Inflammatory macrophage treated with lipopolysaccharide for 4 hours (primary cell): ENCODE measurements at regions not wholly inside any gene's neighbourhood (a gene's known extent, or its start where the extent isn't known, plus 50 kb on each side); places are given as distances from the start of the nearest gene placed in this dataset.
"Not testable (repeated sequence)": the region's sequence is repeated elsewhere in the genome, so short reads cannot be mapped to it uniquely, and the experiment has no call there.

ENCODE experiments used
- DNase-seq: peaks from one replicate; pipeline ENCODE4 v3.0.0-alpha.2; 2020

DNA sequence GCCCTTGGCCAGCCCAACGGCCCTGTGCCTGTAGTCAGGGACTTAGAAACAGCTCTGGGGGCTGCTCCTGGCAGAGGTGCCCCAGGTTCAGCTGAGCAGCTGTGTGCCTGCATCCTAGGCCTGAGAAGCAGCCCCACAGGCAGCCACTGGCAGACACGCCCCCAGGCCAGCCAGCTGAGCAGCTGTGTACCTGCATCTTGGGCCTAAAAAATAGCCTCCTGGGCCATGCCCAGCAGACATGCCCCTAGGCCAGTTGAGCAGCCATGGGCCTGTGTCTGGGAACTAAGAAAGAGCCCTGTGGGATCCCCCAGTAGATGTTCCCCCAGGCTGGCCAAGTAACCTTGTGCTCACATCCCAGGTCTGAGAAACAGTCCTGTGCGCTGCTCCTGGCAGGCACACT lies 64.0 kb downstream of the TBR1 start:
- DNase-seq = no peak

DNA sequence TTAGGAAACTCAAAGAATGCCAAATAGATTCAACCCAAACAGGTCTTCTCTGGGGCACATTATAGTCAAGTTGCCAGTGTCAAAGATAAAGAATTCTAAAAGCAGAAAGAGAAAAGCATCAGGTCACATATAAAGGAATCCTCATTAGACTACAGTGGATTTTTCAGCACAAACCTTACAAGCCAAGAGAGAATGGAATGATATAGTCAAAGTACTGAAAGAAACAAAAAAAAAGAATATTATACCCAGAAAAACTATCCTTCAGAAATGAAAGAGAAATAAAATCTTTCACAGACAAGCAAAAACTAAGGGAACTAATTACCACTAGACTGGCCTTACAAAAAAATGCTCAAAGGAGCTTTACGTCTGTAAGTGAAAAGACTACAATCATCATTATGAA lies 65.5 kb downstream of the TBR1 start:
- no peak for DNase-seq

DNA sequence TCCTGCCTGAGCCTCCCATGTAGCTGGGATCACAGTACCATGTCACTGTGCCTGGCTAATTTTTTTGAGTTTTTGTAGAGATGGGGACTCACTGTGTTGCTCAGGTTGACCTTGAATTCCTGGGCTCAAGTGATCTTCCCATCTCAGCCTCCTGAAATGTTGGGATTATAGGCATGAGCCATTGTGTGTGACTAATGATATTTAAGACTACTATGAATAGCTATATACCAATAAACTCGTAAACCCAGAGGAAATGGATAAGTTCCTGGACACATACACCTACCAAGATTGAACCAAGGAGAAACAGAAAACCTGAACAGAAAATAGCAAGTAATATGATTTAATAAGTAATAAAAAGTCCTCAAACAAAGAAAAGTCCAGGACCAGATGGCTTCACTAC lies 68.0 kb downstream of the TBR1 start:
- DNase-seq = no peak

DNA sequence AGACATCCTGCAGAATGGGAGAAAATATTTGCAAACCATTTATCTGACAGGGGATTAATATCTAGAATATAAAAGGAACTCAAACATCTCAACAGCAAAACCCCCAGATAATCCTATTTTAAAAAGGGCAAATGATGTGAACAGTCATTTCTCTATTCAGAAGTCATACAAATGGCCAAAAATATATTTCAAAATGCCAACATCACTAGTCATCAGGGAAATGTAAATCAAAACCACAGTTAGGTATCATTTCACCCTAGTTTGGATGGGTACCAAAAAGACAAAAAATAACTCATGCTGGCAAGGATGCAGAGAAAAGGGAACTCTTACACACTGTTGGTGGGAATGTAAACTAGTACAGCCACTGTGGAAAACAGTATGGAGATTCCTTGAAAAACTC lies 70.0 kb downstream of the TBR1 start:
- DNase-seq = no peak

DNA sequence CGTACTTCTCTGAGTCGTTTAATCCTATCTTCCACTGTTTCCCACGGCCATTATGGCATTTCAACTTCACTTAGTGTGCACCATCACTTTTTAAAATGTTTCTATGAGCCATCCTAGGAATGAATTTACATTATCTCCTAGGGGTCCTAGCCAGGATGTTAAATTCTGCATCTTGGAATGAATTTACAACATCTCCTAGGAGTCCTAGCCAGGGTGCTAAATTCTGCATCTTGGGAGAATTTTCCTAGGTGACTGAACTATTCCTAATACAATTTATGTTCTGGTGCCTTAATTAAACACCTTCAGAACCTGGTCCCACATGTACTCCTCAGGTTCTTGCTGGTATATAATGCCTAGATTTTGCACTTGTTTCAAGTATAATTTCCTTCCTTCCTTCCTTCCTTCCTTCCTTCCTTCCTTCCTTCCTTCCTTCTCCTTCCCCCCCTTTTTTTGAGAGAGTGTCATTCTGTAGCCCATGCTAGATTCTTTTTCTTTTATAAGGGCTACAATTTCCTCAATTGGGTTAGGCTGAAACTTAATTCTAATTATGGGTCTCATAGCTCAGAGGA lies 72.1 kb downstream of the TBR1 start:
- no peak for DNase-seq

DNA sequence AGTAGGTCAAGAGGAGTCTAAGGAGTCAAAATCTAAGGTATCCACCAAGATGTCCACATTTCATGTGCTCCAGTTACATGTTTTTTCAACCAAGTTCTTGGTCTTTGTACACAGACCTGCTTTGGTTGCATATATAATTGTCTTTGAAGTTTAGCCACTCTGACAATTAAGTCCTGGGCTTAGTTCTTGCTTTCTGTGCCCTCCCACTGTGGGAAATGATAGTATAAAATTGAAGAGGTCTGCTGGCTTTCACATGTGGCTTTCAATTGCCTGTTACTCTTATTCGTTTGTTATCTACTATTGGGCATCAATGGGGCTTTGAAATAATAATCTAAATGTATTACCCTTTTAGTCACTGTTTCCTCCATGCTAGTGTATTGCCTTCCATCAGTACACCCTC lies 72.8 kb downstream of the TBR1 start:
- DNase-seq = no peak

DNA sequence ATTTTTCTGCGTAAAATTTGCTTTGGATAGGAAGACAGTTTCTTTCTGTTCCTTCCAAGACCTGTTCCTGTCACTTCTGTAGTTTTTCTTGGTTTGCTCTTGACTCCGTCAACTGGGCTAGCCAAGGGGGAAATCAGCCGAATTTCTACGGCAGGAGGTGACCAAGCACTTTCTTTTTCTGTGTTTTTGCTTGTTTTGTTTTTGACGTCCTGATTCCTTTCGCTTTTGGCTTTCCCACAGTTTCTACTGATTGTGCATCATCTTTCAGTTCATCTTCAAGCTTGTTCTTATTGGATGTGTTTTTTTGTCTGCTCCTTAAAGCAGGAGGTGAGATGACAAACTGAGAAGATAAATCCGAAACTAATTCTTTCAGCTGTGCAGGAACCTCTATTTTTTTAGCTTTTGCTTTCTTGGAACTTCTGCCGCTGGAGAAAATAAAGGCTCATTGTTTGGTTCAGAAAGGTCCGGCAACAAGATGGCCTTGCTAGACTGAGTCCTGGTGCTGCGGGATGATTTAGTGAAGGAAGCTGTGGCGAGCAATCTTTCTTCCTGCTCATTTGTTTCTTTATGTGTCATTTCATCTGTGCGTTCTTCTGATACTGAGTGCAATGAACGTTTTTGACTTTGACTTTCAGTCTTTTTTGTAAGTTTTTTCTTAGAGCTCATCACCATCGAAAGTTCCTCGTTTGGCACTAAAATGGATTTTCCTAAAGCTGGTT lies 85.0 kb downstream of the TBR1 start:
- DNase-seq = peak; percentile 50

DNA sequence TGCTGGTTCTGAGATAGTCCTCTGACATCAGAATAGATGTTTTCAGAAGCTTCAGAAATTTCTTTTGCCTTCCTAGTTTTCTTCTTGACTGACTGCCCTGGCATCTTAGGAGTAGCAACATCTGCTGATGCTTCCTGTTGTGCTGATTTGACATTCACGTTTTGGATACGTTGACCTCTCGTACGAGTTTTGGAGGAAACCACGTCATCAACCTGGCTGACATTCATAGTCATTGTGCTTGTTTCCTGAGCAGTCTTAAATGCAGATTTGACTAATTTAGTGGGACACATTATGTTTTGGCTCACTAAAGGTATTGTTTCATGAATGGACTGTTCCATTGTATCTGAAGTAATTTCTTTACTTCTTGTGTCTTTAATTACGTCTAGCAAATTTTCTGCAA lies 86.2 kb downstream of the TBR1 start:
- not testable (repeated sequence) for DNase-seq

DNA sequence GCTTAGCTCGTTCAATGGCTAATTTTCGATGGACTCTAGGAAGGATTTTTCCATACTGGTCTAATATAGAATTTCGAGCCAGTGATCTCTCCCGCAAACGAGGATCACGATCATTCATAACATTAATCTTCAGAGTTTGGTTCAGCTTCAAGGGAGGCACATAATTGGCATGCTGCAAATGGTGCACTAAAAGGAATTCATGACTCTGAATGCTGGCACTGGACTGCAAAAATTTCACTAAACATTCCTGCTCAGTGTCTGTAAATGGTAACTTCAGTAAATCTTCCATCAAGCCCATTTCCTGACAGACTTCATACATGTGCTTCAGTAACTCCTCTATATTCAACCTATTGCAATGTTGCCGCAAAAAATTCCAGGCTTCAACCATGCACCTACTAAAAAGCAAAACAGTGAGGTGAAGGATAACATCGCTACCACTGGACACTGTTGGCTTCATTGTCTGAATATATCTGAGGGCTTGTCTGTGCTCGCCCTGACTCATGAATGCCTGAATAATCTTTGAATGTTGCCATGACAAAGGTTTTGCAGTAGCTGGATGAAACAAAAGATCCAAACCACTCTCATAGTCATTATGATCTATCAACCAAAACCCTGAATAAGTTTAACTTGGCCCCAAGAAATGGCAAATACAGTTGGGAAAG lies 88.7 kb downstream of the TBR1 start:
- DNase-seq = not testable (repeated sequence)

DNA sequence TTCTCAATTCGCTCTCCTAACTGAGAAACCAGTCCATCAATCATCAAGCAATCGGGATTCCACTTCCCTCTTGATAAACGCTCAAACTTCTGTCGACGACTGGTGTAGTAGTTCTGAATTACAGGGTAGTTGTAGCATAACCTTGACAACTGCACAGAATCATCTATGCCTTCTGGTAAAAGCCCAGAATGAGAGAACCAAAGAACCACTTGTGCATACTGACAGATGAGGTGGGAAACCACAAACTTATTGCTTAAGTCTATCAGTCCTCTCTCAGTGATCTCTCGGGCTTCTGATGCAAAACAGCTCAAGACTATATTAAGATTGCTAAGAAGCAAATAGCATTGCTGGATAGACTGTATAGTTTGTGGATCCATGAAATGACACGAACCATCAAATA lies 89.4 kb downstream of the TBR1 start:
- DNase-seq = not testable (repeated sequence)

DNA sequence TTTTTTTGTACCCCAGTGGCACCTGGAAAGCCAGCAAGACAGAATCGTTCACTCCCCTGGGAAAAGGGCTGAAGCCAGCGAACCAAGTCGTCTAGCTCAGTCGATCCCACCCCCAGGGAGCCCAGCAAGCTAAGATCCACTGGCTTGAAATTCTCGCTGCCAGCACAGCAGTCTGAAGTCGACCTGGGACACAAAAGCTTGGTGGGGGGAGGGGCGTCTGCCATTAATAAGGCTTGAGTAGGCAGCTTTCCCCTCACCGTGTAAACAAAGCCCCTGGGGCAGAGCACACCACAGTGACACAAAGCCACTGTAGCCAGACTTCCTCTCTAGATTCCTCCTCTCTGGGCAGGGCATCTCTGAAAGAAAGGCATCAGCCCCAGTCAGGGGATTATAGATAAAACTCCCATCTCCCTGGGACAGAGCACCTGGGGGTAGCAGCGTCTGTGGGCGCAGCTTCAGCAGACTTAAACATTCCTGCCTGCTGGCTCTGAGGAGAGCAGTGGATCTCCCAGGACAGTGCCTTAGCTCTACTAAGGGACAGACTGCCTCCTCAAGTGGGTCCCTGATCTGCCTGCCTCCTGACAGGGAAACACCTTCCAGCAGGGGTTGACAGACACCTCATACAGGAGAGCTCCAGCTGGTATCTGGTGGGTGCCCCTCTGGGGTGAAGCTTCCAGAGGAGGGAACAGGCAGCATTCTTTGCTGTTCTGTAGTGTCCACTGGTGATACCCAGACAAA lies 97.4 kb downstream of the TBR1 start:
- not testable (repeated sequence) for DNase-seq

DNA sequence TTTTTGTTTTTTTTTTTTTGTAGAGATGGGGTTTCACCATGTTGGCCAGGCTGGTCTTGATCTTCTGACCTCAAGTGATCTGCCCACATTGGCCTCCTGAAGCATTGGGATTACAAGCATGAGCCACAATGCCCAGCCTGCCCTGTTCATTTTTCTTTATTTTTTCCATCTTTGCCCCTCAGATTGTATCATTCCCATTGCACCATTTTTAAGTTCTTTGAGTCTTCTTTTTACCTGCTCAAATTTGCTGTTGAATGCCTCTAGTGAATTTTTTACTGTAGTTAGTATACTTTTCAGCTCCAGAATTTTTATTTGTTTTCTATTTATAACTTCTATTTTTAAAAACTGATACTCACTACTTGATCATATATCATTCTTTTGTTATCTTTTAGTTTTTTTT lies 101.4 kb upstream of the SLC4A10 start:
- DNase-seq = no peak

DNA sequence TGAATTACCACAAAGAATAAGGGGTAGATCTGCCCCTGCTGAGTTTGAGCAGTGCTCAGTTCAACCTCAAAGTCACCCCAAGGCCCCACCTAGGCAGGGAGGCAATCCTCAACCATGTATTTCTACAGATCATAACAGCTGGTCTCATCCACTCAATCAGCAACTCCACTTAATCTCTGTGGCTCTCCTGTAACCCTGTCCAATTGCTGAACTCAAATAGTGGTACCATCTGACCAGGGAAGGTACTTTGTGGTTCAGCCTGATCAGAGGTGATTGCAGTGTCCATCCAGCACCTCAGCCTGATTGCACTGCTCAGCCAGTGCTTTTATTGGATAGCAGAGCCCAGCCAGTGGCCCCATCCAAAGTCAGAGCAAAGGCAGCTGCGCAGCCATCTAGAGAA lies 91.0 kb upstream of the SLC4A10 start:
- no peak for DNase-seq

DNA sequence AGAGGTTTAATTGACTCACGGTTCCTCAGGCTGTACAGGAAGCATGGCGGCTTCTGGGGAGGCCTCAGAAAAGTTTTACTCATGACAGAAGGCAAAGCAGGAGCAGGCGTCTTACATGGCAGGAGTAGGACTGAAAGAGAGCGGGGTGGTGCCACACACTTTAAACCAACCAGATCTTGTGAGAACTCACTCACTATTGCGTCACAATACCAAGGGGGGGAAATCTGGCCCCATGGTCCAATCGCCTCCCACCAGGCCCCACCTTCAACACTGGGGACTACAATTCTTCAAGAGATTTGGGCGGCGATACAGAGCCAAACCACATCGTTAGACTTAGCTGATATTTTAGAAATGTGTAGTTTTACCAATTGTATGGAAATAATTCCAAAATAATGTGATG lies 77.6 kb upstream of the SLC4A10 start:
- DNase-seq = no peak

DNA sequence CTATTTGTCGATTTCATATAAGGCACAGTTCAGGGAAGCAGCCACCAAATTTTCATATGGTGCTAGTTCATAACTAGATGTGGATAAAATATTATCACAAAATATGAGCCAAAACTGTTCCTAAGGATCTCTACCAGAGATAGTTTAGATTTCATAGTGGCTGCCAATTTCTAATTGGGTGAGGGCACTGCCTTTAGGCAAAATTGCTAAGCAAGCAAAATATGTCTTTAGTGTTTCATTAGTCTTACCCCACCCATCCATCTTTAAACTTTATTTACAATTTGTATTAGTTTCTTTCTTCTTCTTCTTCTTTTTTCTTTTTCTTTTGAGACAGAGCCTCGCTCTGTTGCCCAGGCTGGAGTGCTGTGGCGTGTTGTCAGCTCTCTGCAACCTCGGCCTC lies 77.1 kb upstream of the SLC4A10 start:
- no peak for DNase-seq

DNA sequence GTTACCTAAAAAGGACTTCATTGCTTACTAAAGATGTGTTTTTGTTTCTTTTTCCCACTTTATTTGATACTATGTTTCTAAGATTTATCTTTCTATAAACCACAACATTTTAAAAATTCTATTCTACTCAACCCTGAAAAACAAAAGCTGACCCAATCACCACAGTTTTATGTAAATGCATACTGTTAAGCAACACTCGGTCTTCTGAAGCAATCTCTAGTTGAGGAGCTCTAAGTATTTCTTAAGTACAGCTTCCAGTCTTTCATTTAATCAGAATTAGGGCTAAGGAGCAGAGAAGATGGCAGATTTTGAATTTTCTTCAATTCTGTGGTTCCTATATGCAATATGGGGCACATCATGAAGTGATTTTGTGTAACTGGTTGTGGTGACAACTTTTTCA lies 72.2 kb upstream of the SLC4A10 start:
- DNase-seq = no peak

DNA sequence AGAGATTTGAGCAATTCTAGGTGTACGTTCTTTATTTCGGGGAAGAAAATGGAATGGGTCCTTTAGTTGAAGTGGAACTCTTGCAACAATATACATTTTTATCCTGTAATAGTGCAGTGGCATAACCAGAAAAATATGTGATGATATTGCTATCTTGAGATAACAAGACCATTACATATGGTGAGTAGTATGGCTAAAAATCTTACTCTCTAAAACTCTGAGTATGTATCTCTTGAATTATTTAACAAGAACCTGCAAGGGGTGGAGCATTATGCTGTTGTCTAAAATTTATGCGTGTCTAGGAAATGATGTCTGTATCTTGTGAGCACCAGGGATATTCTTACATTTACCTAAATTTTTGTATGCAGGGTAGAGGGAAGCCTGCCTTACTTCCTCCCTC lies 68.4 kb upstream of the SLC4A10 start:
- no peak for DNase-seq

DNA sequence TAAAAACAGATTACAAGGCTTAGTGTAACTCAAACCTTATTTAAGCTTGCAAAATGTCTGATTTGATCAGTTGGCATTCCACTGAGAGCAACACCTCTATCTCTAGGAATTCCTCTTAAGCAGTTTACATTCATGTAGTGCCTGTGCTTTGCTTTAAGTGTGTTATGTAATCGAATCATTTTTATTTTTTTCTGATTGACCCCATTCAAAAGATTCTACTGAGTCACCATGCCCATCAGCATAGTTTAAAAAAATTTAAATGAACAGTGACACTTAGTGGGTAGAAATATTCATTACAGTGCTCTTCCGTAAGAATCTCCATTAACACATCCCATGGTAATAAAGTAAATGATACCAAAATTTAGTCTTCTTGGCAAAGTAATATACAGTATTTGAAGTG lies 67.8 kb upstream of the SLC4A10 start:
- DNase-seq = no peak

DNA sequence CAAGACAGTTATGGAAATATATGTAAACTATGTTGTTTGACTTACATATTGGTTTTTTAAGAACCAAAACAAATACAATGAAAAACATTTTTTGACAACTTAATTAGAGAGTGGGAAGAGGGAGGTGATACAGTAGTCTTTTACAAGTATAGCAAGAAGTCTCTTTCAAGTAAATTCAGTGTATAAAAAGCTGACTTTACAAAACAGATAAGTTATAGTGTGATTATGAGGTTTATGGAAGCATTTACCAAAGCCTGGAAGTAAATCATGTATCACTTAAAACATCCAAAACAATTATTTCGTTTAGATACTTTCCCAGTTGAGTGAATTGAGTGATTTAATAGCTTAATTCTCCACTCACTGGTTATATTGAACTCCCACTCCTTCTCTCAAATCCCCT lies 66.7 kb upstream of the SLC4A10 start:
- DNase-seq = no peak

DNA sequence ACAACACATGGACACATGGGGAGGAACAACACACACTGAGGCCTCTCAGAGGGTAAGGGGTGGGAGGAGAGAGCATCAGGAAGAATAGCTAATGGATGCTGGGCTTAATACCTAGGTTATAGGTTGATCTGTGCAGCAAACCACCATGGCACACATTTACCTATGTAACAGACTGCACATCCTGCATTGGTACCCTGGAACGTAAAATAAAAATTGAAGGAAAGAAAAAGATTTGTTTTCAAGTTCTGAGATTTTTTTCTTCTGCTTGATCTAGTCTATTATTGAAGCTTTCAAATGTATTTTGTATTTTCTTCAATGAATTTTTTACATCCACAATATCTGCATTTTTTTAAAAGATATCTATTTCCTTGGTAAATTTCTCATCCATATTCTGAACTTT lies 59.3 kb upstream of the SLC4A10 start:
- no peak for DNase-seq

DNA sequence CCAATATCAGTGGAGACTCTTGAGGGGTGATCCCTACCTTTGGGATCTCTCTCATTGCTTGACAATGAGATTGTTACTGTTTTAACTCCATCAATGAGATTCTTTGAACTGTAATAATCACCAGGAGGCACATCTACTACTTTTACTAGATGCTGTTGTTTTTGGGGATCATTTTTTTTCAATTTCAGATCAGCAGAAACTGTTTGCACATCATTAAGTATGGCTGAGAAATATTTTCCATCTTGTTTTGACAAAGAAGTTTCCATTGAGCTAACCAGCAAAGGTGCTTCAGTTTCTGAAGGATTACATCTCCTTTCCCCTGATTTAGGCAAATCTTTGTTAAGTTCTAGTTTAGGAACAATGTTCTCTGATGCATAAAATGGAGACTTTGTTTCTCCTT lies 54.8 kb upstream of the SLC4A10 start:
- no peak for DNase-seq

DNA sequence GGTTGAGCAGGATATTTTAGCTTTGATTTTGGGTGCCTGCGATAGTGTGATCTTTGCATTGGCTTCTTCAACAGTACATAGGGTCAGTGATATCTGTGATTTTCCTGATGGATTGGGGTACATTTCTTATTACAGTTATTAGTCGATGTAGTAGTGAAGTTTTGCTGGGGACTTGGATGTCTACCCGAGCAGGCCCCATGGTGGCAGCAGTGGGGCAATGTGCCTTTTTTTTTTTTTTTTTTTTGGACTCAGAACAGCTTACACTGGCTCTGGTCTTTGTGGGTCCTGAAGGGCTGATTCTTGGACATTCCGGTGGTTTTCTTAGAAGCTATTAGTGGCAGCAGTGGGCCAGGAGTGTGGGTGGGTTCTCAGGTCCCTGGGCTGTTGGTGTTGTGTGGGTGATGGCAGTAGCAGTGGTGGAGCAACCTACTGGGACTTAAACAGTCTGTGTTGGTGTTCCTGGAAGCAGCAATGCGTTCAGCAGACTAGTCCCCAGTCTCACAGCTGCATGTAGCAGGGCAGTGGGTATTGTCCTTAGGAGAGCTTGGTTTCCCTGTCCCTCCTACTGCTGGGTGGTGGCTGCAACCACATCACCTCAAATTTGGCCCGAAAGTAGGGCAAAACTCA lies 53.7 kb upstream of the SLC4A10 start:
- no peak for DNase-seq

DNA sequence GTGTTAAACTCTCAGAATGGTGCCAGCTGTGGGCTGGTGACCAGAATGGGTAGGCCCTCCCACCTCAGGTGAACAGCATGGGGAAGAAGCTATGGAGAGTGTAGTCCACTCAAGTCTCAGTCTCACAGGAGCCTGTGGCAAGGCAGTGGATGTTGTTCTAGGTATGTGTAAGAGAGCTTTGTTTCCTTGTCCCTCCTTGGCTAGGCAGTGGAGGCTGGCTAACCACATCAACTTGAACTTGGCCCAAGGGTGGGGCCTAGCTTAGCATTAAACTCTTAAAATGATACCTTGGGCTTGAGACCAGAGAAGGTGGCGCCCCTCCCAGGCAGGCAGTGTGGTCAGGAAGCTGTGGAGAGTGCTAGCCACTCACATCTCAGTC lies 53.2 kb upstream of the SLC4A10 start:
- DNase-seq = no peak
